Astrocyte of the cerebellum (primary cell): ENCODE measurements at regions not wholly inside any gene's neighbourhood (a gene's known extent, or its start where the extent isn't known, plus 50 kb on each side); places are given as distances from the start of the nearest gene placed in this dataset.

Experiments
- DNase-seq: peaks from one replicate; pipeline ENCODE4 v3.0.0-alpha.2; 2011; ENCODE audit warnings: low read depth
- H3K4me3 ChIP-seq: 2 replicates; pipeline ENCODE4 v1.5.1; 2011; ENCODE audit warnings: mild to moderate bottlenecking, low read depth, low read length, moderate library complexity
- in situ Hi-C: cut with HindIII; loops from 2 replicates; pipeline ENCODE4 v1.10.0; 2017; ENCODE audit warnings: low sequenced_read_pairs
- TF ChIP-seq, protein P1 (sequence below): IDR thresholded peaks from 2 replicates; pipeline ENCODE4 v1.5.1; 2012; ENCODE audit warnings: low read length, low read depth, moderate library complexity, mild to moderate bottlenecking; ENCODE audit errors: missing control alignments

DNA sequence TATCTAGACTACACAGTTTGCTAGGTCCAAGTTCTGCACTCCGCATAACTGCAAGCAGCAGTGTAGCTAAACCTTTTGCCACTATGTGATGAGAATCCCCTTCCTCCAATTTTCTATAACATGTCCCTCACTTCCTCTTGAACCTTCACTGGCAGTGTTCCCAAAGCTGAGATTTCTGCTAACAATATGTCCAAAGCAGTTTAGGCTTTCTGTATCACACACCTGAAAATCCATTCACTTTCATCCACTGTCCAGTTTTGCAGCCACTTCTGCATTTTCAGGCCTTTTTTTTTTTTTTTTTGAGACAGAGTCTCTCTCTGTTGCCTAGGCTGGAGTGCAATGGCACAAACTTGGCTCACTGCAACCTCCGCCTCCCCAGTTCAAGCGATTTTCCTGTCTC is 111.1 kb downstream of the GADD45G start:
- no peak overlapping the region for H3K4me3 ChIP-seq
- DNase-seq, result no peak
- TF ChIP-seq, protein P1, sequence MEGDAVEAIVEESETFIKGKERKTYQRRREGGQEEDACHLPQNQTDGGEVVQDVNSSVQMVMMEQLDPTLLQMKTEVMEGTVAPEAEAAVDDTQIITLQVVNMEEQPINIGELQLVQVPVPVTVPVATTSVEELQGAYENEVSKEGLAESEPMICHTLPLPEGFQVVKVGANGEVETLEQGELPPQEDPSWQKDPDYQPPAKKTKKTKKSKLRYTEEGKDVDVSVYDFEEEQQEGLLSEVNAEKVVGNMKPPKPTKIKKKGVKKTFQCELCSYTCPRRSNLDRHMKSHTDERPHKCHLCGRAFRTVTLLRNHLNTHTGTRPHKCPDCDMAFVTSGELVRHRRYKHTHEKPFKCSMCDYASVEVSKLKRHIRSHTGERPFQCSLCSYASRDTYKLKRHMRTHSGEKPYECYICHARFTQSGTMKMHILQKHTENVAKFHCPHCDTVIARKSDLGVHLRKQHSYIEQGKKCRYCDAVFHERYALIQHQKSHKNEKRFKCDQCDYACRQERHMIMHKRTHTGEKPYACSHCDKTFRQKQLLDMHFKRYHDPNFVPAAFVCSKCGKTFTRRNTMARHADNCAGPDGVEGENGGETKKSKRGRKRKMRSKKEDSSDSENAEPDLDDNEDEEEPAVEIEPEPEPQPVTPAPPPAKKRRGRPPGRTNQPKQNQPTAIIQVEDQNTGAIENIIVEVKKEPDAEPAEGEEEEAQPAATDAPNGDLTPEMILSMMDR, result no peak
- in situ Hi-C loops, result no loop called here

GRCh38 chr9:89716559-89716958 is 111.7 kb downstream of the GADD45G start:
- H3K4me3 ChIP-seq, result no peak overlapping the region
- TF ChIP-seq, protein P1, result no peak
- in situ Hi-C loops, result no loop called here
- DNase-seq, result no peak

GRCh38 chr9:89718176-89718575 is 113.4 kb downstream of the GADD45G start:
- TF ChIP-seq, protein P1, result no peak
- H3K4me3 ChIP-seq, result no peak overlapping the region
- in situ Hi-C loops, result no loop called here
- no peak for DNase-seq

- no peak for DNase-seq
- TF ChIP-seq, protein P1, result no peak
- in situ Hi-C loops, result no loop called here
- no peak overlapping the region for H3K4me3 ChIP-seq
These were observed 113.8 kb downstream of the GADD45G start for GRCh38 chr9:89718651-89719050.

- no peak overlapping the region for H3K4me3 ChIP-seq
- no peak for DNase-seq
- TF ChIP-seq, protein P1, result no peak
- in situ Hi-C loops, result no loop called here
These were observed 114.4 kb downstream of the GADD45G start for GRCh38 chr9:89719202-89719601.

GRCh38 chr9:89720696-89721175 is 115.9 kb downstream of the GADD45G start:
- TF ChIP-seq, protein P1, result no peak
- DNase-seq, result no peak
- in situ Hi-C loops, result no loop called here
- no peak overlapping the region for H3K4me3 ChIP-seq
